ENCODE measurements at regions not wholly inside any gene's neighbourhood (a gene's known extent, or its start where the extent isn't known, plus 50 kb on each side); places are given as distances from the start of the nearest gene placed in this dataset.

DNA sequence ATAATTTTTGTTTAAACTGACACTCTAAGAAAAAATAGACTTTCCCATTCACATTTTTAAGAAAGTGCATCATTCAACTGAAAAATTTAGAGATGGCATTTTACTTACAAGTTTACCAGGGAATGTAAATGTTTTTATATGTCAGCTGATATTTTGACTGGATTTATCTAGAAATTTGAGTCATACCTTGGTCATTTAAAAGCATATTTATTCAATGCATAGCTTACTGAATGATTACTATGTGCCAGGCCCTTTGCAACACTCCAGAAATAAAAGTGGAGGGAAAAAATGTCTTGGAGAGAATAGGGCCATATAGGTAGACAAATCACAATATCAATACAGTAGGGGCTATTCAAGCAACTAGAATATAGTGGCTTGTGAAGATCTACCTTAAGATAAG is 98.4 kb upstream of the FAM3C start:
- no peak for TF ChIP-seq POLR2A (IDR thresholded peaks at IDR 0.05; ENCODE audit: low read depth, low read length)
- TF ChIP-seq, protein P1, sequence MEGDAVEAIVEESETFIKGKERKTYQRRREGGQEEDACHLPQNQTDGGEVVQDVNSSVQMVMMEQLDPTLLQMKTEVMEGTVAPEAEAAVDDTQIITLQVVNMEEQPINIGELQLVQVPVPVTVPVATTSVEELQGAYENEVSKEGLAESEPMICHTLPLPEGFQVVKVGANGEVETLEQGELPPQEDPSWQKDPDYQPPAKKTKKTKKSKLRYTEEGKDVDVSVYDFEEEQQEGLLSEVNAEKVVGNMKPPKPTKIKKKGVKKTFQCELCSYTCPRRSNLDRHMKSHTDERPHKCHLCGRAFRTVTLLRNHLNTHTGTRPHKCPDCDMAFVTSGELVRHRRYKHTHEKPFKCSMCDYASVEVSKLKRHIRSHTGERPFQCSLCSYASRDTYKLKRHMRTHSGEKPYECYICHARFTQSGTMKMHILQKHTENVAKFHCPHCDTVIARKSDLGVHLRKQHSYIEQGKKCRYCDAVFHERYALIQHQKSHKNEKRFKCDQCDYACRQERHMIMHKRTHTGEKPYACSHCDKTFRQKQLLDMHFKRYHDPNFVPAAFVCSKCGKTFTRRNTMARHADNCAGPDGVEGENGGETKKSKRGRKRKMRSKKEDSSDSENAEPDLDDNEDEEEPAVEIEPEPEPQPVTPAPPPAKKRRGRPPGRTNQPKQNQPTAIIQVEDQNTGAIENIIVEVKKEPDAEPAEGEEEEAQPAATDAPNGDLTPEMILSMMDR (conservative IDR thresholded peaks at IDR 0.05; ENCODE audit: low read depth, low read length) = no peak
- TF ChIP-seq CEBPB (IDR thresholded peaks at IDR 0.05; ENCODE audit: low read depth, low read length) = no peak
- TF ChIP-seq MAFK (IDR thresholded peaks at IDR 0.05; ENCODE audit: low read depth, low read length) = no peak
- TF ChIP-seq NFE2L2 (IDR thresholded peaks at IDR 0.05; ENCODE audit: low read depth, low read length) = no peak
- no peak for TF ChIP-seq BHLHE40 (IDR thresholded peaks at IDR 0.05; ENCODE audit: low read depth, low read length)

All from IMR-90 (cell line).